ENCODE measurements at regions not wholly inside any gene's neighbourhood (a gene's known extent, or its start where the extent isn't known, plus 50 kb on each side); places are given as distances from the start of the nearest gene placed in this dataset.
"Not testable (repeated sequence)": the region's sequence is repeated elsewhere in the genome, so short reads cannot be mapped to it uniquely, and the experiment has no call there.

DNA sequence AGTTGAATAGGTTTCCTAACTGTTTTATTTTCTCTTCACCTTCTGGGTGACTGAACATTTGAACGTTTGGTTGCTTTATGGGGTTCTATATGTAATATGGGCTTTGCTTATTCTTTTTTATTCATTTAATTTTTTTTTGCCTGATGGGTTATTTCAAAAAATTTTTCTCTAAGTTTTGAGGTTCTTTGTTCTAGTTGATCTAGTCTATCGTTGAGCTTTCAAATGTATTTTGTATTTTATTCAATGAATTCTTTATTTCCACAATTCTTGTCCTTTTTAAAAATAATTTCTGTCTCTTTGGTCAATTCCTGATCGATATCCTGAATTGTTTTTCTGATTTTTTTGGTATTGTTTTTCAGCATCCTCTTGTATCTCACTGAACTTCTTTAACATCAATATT, 239.5 kb upstream of the PCDH9 start:
- H3K27me3 Mint-ChIP-seq (ENCODE audit: low read depth, poor library complexity), result no peaks in the 10 kb centered on the region
- peaks cover 20% of the 10 kb centered on the region for H3K9me3 Mint-ChIP-seq
- no peak for DNase-seq
- H3K4me1 Mint-ChIP-seq, result no peaks in the 10 kb centered on the region
- no peak overlapping the region for H3K4me3 Mint-ChIP-seq
- TF ChIP-seq, protein P1, sequence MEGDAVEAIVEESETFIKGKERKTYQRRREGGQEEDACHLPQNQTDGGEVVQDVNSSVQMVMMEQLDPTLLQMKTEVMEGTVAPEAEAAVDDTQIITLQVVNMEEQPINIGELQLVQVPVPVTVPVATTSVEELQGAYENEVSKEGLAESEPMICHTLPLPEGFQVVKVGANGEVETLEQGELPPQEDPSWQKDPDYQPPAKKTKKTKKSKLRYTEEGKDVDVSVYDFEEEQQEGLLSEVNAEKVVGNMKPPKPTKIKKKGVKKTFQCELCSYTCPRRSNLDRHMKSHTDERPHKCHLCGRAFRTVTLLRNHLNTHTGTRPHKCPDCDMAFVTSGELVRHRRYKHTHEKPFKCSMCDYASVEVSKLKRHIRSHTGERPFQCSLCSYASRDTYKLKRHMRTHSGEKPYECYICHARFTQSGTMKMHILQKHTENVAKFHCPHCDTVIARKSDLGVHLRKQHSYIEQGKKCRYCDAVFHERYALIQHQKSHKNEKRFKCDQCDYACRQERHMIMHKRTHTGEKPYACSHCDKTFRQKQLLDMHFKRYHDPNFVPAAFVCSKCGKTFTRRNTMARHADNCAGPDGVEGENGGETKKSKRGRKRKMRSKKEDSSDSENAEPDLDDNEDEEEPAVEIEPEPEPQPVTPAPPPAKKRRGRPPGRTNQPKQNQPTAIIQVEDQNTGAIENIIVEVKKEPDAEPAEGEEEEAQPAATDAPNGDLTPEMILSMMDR (IDR thresholded peaks at IDR 0.05), result no peak
- H3K27ac Mint-ChIP-seq, result no peak overlapping the region
- H3K36me3 Mint-ChIP-seq (ENCODE audit: low read depth), result no peaks in the 10 kb centered on the region

DNA sequence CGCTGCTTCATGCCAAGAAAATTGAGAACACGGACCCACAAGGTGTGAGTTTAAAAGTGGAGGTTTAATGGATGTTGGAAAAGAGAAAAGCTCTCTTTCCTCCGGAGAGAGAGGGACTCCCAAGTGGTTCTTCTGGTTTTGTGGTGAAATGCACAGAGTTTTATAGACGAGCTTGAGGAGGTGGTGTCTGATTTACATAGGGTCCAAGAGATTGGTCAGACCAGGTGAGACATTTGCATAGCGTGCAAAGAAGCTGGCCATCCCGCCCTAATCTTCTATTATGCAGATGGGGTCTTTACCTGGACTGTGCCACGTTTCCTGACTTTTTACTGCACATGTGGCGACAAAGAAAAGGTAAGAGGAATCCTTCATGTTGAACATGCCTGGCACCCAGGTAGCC, 236.4 kb upstream of the PCDH9 start:
- H3K27me3 Mint-ChIP-seq (ENCODE audit: low read depth, poor library complexity), result no peaks in the 10 kb centered on the region
- TF ChIP-seq, protein P1 (IDR thresholded peaks at IDR 0.05), result no peak
- no peak overlapping the region for H3K27ac Mint-ChIP-seq
- H3K36me3 Mint-ChIP-seq (ENCODE audit: low read depth), result no peaks in the 10 kb centered on the region
- no peak overlapping the region for H3K4me3 Mint-ChIP-seq
- H3K9me3 Mint-ChIP-seq, result peaks cover 20% of the 10 kb centered on the region
- no peaks in the 10 kb centered on the region for H3K4me1 Mint-ChIP-seq
- no peak for DNase-seq

DNA sequence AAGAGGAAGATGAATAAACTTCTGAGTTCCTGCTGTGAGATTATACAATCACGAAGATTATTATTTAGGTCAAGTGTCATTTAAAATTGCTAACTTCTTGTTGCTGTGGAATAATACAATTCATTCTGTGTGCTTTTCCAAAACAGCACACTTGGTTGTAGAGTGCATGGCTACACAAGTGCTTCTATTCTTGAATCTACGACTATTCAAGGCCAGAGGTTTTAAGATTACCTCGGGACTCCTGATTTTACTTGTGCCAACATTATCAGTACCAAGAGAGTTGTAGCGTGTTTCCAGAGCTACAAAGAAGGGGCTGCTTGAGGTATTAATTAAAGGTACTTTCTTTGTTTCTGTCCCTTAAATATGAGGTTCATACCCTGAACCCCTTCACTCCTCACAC, 234.0 kb upstream of the PCDH9 start:
- Mint-ChIP-seq H3K27ac (no peak overlapping the region), H3K4me3 (no peak overlapping the region), H3K27me3 (ENCODE audit: low read depth, poor library complexity) (no peaks in the 10 kb centered on the region), H3K36me3 (ENCODE audit: low read depth) (no peaks in the 10 kb centered on the region), H3K9me3 (peaks cover 9% of the 10 kb centered on the region), H3K4me1 (no peaks in the 10 kb centered on the region)
- no peak for DNase-seq
- TF ChIP-seq, protein P1 (IDR thresholded peaks at IDR 0.05), result no peak

DNA sequence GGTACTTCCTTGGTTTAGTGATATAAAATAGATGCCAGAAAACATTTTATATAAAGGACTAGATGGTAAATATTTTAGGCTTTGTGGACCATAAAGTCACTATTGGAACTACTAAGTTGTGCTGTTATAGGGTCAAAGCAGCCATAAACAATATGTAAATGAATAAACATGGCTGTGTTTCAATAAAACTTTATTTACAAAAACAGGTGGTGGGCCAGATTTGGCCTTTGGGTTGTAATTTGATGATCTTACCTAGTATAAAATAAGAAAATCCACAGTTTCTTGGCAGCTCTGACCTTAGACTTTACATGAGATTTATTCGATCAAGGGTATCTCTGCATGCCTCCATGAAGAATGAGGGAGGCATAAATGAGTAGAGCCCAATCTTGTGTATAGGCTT, 232.0 kb upstream of the PCDH9 start:
- Mint-ChIP-seq H3K27ac (no peak overlapping the region), H3K27me3 (ENCODE audit: low read depth, poor library complexity) (no peaks in the 10 kb centered on the region), H3K4me1 (no peaks in the 10 kb centered on the region), H3K36me3 (ENCODE audit: low read depth) (no peaks in the 10 kb centered on the region), H3K4me3 (no peak overlapping the region), H3K9me3 (no peaks in the 10 kb centered on the region)
- no peak for DNase-seq
- TF ChIP-seq, protein P1 (IDR thresholded peaks at IDR 0.05), result no peak

DNA sequence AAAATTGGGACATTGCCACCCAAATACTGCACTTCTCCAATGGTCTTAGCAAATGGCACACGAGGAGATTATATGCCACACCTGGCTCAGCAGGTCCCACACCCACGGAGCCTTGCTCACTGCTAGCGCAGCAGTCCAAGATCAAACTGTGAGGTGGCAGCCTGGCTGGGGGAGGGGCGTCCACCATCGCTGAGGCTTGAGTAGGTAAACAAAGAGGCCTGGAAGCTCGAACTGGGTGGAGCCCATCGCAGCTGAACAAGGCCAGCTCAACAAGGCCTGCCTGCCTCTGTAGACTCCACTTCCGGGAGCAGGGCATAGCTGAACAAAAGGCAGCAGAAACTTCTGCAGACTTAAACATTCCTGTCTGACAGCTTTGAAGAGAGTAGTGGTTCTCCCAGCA, 222.4 kb upstream of the PCDH9 start:
- H3K4me1 Mint-ChIP-seq; H3K27me3 Mint-ChIP-seq (ENCODE audit: low read depth, poor library complexity); H3K4me3 Mint-ChIP-seq; DNase-seq; H3K27ac Mint-ChIP-seq; H3K36me3 Mint-ChIP-seq (ENCODE audit: low read depth): not testable (repeated sequence)
- peaks cover 33% of the 10 kb centered on the region for H3K9me3 Mint-ChIP-seq

DNA sequence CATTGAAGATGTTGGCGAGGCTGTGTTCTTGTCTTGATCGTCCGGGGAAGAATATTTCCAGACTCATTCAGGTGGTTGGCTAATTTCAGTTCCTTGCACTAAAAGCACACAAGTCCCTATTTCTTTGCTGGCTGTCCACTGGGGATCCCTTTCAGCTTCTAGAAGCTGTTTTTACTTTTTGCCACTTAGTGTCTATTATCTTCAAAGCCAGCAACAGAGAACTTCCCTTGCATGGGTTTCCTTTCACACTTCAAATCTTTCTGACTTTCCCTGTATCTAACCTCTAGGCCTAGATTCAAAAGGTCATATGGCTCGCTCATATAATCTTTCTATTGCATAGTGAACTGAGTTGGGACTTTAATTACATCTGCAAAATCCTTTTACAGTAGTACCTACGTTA, 215.3 kb upstream of the PCDH9 start:
- TF ChIP-seq, protein P1 (IDR thresholded peaks at IDR 0.05), result no peak
- H3K27ac Mint-ChIP-seq, result no peak overlapping the region
- no peaks in the 10 kb centered on the region for H3K36me3 Mint-ChIP-seq (ENCODE audit: low read depth)
- H3K4me3 Mint-ChIP-seq, result no peak overlapping the region
- no peak for DNase-seq
- no peaks in the 10 kb centered on the region for H3K9me3 Mint-ChIP-seq
- H3K4me1 Mint-ChIP-seq, result no peaks in the 10 kb centered on the region
- no peaks in the 10 kb centered on the region for H3K27me3 Mint-ChIP-seq (ENCODE audit: low read depth, poor library complexity)

All from nephron progenitor cell (in vitro differentiated cells).